Naive thymus-derived CD4-positive, alpha-beta T cell (primary cell): ENCODE measurements at regions not wholly inside any gene's neighbourhood (a gene's known extent, or its start where the extent isn't known, plus 50 kb on each side); places are given as distances from the start of the nearest gene placed in this dataset.
A peak's percentile ranks its signal among the peaks of the same experiment; 100 is the strongest.

Experiments
- ATAC-seq: fragments of 150-1000 bp; cut with Tn5 transposase; 2 replicates; pipeline ENCODE4 v1.10.0; 2021; ENCODE audit warnings: mild to moderate bottlenecking, moderate library complexity
- CTCF ChIA-PET: fragments of 350-600 bp; sonication (Branson Sonifier 250); formaldehyde crosslinking; loops from one replicate; lab custom pipeline; 2021; ENCODE audit warnings: antibody characterized with exemption; lab: Charles Lee
- POLR2A ChIA-PET: fragments of 350-600 bp; sonication (Branson Sonifier 250); formaldehyde crosslinking; loops from one replicate; lab custom pipeline; 2021; ENCODE audit warnings: antibody characterized with exemption, inconsistent platforms; lab: Charles Lee
- DNase-seq, 9 donors: peaks; one replicate each; pipeline versions ENCODE4 v3.0.0 to v3.0.0-alpha.2; 2020 to 2022; ENCODE audit warnings: mixed read lengths in 1 of 9
- H3K27ac ChIP-seq: one replicate; pipeline ENCODE4 v1.7.0; 2013; ENCODE audit warnings: mild to moderate bottlenecking, low read depth, low read length, moderate library complexity
- H3K27me3 ChIP-seq, 2 donors: one replicate each; pipeline ENCODE4 v1.7.0; 2013; ENCODE audit warnings: low read length in 2 of 2, mild to moderate bottlenecking in 2 of 2, moderate library complexity in 2 of 2; ENCODE audit not compliant: control insufficient read depth in 2 of 2, insufficient read depth in 2 of 2
- H3K36me3 ChIP-seq, 3 experiments: 1 replicate in 2 of 3; 2 replicates in 1 of 3; pipeline ENCODE4 v1.7.0; 2013; ENCODE audit warnings: low read length in 3 of 3, mild to moderate bottlenecking in 3 of 3, moderate library complexity in 1 of 3; ENCODE audit not compliant: insufficient read depth in 3 of 3, control insufficient read depth in 2 of 3
- H3K4me1 ChIP-seq, 2 donors: one replicate each; pipeline ENCODE4 v1.7.0; 2013; ENCODE audit warnings: low read length in 2 of 2, mild to moderate bottlenecking in 2 of 2, moderate library complexity in 1 of 2; ENCODE audit not compliant: control insufficient read depth in 2 of 2, insufficient read depth in 2 of 2
- H3K4me3 ChIP-seq: 2 replicates; pipeline ENCODE4 v1.7.0; 2013; ENCODE audit warnings: mild to moderate bottlenecking, low read length
- H3K9me3 ChIP-seq, 3 experiments: 1 replicate in 2 of 3; 2 replicates in 1 of 3; pipeline ENCODE4 v1.7.0; 2013; ENCODE audit warnings: low read length in 3 of 3; ENCODE audit not compliant: control insufficient read depth in 2 of 3
- H3K27ac Mint-ChIP-seq, 9 donors: one replicate each; pipeline ENCODE4 v1.8.0; 2020 to 2022; ENCODE audit warnings: mixed read lengths in 9 of 9, mild to moderate bottlenecking in 8 of 9, moderate library complexity in 5 of 9, inconsistent platforms in 2 of 9
- H3K27me3 Mint-ChIP-seq, 5 donors: one replicate each; pipeline ENCODE4 v1.8.0; 2021 to 2022; ENCODE audit warnings: mixed read lengths in 5 of 5, mild to moderate bottlenecking in 1 of 5
- H3K36me3 Mint-ChIP-seq, 5 donors: one replicate each; pipeline ENCODE4 v1.8.0; 2020 to 2022; ENCODE audit warnings: mixed read lengths in 5 of 5, mild to moderate bottlenecking in 3 of 5, inconsistent platforms in 1 of 5
- H3K4me1 Mint-ChIP-seq, 7 donors: one replicate each; pipeline ENCODE4 v1.8.0; 2020 to 2022; ENCODE audit warnings: mixed read lengths in 7 of 7, mild to moderate bottlenecking in 3 of 7, inconsistent platforms in 1 of 7
- H3K4me3 Mint-ChIP-seq, 10 donors: one replicate each; pipeline ENCODE4 v1.8.0; 2020 to 2022; ENCODE audit warnings: mild to moderate bottlenecking in 10 of 10, mixed read lengths in 10 of 10, moderate library complexity in 6 of 10, inconsistent platforms in 2 of 10
- H3K9me3 Mint-ChIP-seq, 11 donors: one replicate each; pipeline ENCODE4 v1.8.0; 2020 to 2022; ENCODE audit warnings: mixed read lengths in 11 of 11, mild to moderate bottlenecking in 4 of 11, inconsistent platforms in 1 of 11, moderate library complexity in 1 of 11
- intact Hi-C, 2 donors: fragments of 100-400 bp; cut with micrococcal nuclease; formaldehyde crosslinking; loops; one replicate each; pipeline ENCODE4 v1.15.1; 2023

- no peaks in the 10 kb centered on the region for H3K27me3 ChIP-seq
- ChIA-PET CTCF (no interaction called here), POLR2A (no interaction called here)
Observed at GRCh38 chr1:199155166-199156019, 516.6 kb downstream of the PTPRC start.

GRCh38 chr1:199157494-199157893 is 518.7 kb downstream of the PTPRC start:
- Histone ChIP-seq H3K4me1 (no peaks in the 10 kb centered on the region), H3K4me3 (no peak overlapping the region), H3K9me3 (no peaks in the 10 kb centered on the region), H3K36me3 (no peaks in the 10 kb centered on the region), H3K27ac (no peak overlapping the region), H3K27me3 (no peaks in the 10 kb centered on the region)
- peaks cover 0 to 10% (median 0%) of the 10 kb centered on the region in 11 donors for H3K9me3 Mint-ChIP-seq
- no peak overlapping the region for H3K27ac Mint-ChIP-seq
- H3K4me3 Mint-ChIP-seq, result no peak overlapping the region
- H3K36me3 Mint-ChIP-seq, result peaks cover 0 to 8% (median 0%) of the 10 kb centered on the region in 5 donors
- ATAC-seq (no peak), DNase-seq (no peak)
- ChIA-PET POLR2A (no interaction called here), CTCF (no interaction called here)
- H3K27me3 Mint-ChIP-seq, result peaks cover 0 to 4% (median 0%) of the 10 kb centered on the region in 5 donors
- peaks cover 0 to 17% (median 11%) of the 10 kb centered on the region in 7 donors for H3K4me1 Mint-ChIP-seq
- intact Hi-C loops, result no loop called here

More at GRCh38 chr1:199155166-199156019, 516.6 kb downstream of the PTPRC start:
- Histone ChIP-seq H3K27ac (no peak overlapping the region), H3K9me3 (no peaks in the 10 kb centered on the region), H3K4me1 (no peaks in the 10 kb centered on the region), H3K4me3 (no peak overlapping the region), H3K36me3 (no peaks in the 10 kb centered on the region)
- Mint-ChIP-seq H3K27ac (no peak overlapping the region), H3K4me3 (no peak overlapping the region), H3K27me3 (peaks cover 0 to 18% (median 0%) of the 10 kb centered on the region in 5 donors), H3K36me3 (peaks cover 0 to 2% (median 0%) of the 10 kb centered on the region in 5 donors), H3K9me3 (peaks cover 0 to 7% (median 0%) of the 10 kb centered on the region in 11 donors), H3K4me1 (peaks cover 0 to 3% (median 0%) of the 10 kb centered on the region in 7 donors)
- no peak for DNase-seq
- intact Hi-C loops, result no loop called here
- ATAC-seq, result no peak

- Mint-ChIP-seq H3K27me3 (peaks cover 0 to 3% (median 0%) of the 10 kb centered on the region in 5 donors), H3K36me3 (peaks cover 0 to 14% (median 0%) of the 10 kb centered on the region in 5 donors), H3K4me3 (peak overlapping the region in 2 of 10 donors; percentile 8 to 58), H3K27ac (peak overlapping the region in 1 of 9 donors; percentile 75), H3K9me3 (peaks cover 0 to 10% (median 0%) of the 10 kb centered on the region in 11 donors), H3K4me1 (peaks cover 0 to 42% (median 19%) of the 10 kb centered on the region in 7 donors)
- intact Hi-C loops, result loop anchor here in 1 of 2 donors (5.0 kb wide), 1 partner anchor 38 kb away; no protein-coding TSS in a partner anchor
- no peak overlapping the region for H3K4me3 ChIP-seq
- H3K4me1 ChIP-seq, result no peaks in the 10 kb centered on the region
- no peak overlapping the region for H3K27ac ChIP-seq
- ChIA-PET POLR2A (interaction anchor here (1.1 kb wide), 1 partner anchor 9 kb away, joined by 3 read pairs; no protein-coding TSS in a partner anchor), CTCF (no interaction called here)
- DNase-seq, result no peak
- no peaks in the 10 kb centered on the region for H3K9me3 ChIP-seq
- ATAC-seq, result no peak
- no peaks in the 10 kb centered on the region for H3K36me3 ChIP-seq
- no peaks in the 10 kb centered on the region for H3K27me3 ChIP-seq
Observed at GRCh38 chr1:199160521-199161318, 521.9 kb downstream of the PTPRC start.

GRCh38 chr1:199161319-199161680 is 522.5 kb downstream of the PTPRC start:
- no peak for DNase-seq
- Mint-ChIP-seq H3K9me3 (peaks cover 0 to 10% (median 0%) of the 10 kb centered on the region in 11 donors), H3K36me3 (peaks cover 0 to 15% (median 0%) of the 10 kb centered on the region in 5 donors), H3K4me1 (peaks cover 0 to 42% (median 19%) of the 10 kb centered on the region in 7 donors), H3K27me3 (peaks cover 0 to 3% (median 0%) of the 10 kb centered on the region in 5 donors), H3K27ac (no peak overlapping the region), H3K4me3 (no peak overlapping the region)
- no peaks in the 10 kb centered on the region for H3K9me3 ChIP-seq
- no peaks in the 10 kb centered on the region for H3K36me3 ChIP-seq
- H3K27me3 ChIP-seq, result no peaks in the 10 kb centered on the region
- POLR2A ChIA-PET, result interaction anchor here (1.1 kb wide), 1 partner anchor 9 kb away, joined by 3 read pairs; no protein-coding TSS in a partner anchor
- no peak overlapping the region for H3K4me3 ChIP-seq
- no peak for ATAC-seq
- CTCF ChIA-PET, result no interaction called here
- H3K27ac ChIP-seq, result no peak overlapping the region
- intact Hi-C loops, result loop anchor here in 1 of 2 donors (5.0 kb wide), 1 partner anchor 39 kb away; no protein-coding TSS in a partner anchor
- H3K4me1 ChIP-seq, result no peaks in the 10 kb centered on the region

GRCh38 chr1:199161766-199162303 is 523.0 kb downstream of the PTPRC start:
- Mint-ChIP-seq H3K9me3 (peaks cover 0 to 7% (median 0%) of the 10 kb centered on the region in 11 donors), H3K4me1 (peaks cover 0 to 42% (median 19%) of the 10 kb centered on the region in 7 donors), H3K27me3 (peaks cover 0 to 3% (median 0%) of the 10 kb centered on the region in 5 donors), H3K36me3 (peaks cover 0 to 15% (median 0%) of the 10 kb centered on the region in 5 donors), H3K27ac (peak overlapping the region in 1 of 9 donors; percentile 53), H3K4me3 (peak overlapping the region in 1 of 10 donors; percentile 24)
- Histone ChIP-seq H3K27me3 (no peaks in the 10 kb centered on the region), H3K27ac (no peak overlapping the region), H3K4me1 (no peaks in the 10 kb centered on the region), H3K36me3 (no peaks in the 10 kb centered on the region), H3K9me3 (no peaks in the 10 kb centered on the region), H3K4me3 (no peak overlapping the region)
- no peak for ATAC-seq
- ChIA-PET CTCF (no interaction called here), POLR2A (interaction anchor here (1.1 kb wide), 1 partner anchor 8 kb away, joined by 3 read pairs; no protein-coding TSS in a partner anchor)
- intact Hi-C loops, result loop anchor here in 1 of 2 donors (5.0 kb wide), 1 partner anchor 40 kb away; no protein-coding TSS in a partner anchor
- DNase-seq, result no peak

- ATAC-seq, result no peak
- H3K4me3 ChIP-seq, result no peak overlapping the region
- ChIA-PET CTCF (no interaction called here), POLR2A (no interaction called here)
- H3K4me3 Mint-ChIP-seq, result peak overlapping the region in 1 of 10 donors; percentile 26
- peak overlapping the region in 2 of 9 donors; percentile 16 to 39 for H3K27ac Mint-ChIP-seq
- no peaks in the 10 kb centered on the region for H3K27me3 ChIP-seq
- H3K4me1 Mint-ChIP-seq, result peaks cover under 1 to 43% (median 19%) of the 10 kb centered on the region in 7 donors
- intact Hi-C loops, result loop anchor here in 1 of 2 donors (5.0 kb wide), 1 partner anchor 41 kb away; no protein-coding TSS in a partner anchor
- peaks cover 0 to 15% (median 0%) of the 10 kb centered on the region in 5 donors for H3K36me3 Mint-ChIP-seq
- peaks cover 0 to under 1% of the 10 kb centered on the region in 2 donors for H3K4me1 ChIP-seq
- H3K27me3 Mint-ChIP-seq, result peaks cover 0 to 3% (median 0%) of the 10 kb centered on the region in 5 donors
- H3K27ac ChIP-seq, result no peak overlapping the region
- no peak for DNase-seq
- peaks cover 0 to 7% (median 0%) of the 10 kb centered on the region in 11 donors for H3K9me3 Mint-ChIP-seq
- H3K9me3 ChIP-seq, result no peaks in the 10 kb centered on the region
- no peaks in the 10 kb centered on the region for H3K36me3 ChIP-seq
Observed at GRCh38 chr1:199163267-199163666, 524.4 kb downstream of the PTPRC start.
